ENCODE measurements at regions not wholly inside any gene's neighbourhood (a gene's known extent, or its start where the extent isn't known, plus 50 kb on each side); places are given as distances from the start of the nearest gene placed in this dataset.

DNA sequence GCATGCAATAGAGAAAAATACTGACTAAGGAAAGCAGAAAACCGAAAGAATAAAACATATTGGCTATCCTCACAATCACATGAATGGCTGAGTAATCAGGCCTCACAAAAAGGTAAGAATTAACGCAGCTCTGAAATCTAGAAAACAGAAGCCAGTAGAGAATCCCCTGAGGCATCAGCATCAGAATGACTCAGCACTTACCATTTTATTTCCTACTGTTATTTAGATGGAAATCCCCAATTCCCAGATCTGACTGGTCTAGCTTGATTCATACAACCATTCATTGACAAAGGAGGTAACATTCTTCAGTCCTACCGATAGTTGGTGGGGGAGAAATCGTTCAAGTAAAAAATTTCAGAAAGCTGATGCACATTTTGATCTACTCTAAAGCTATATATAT is 1408.4 kb upstream of the WWC1 start:
- no peak for TF ChIP-seq CTCF (IDR thresholded peaks at IDR 0.05)

DNA sequence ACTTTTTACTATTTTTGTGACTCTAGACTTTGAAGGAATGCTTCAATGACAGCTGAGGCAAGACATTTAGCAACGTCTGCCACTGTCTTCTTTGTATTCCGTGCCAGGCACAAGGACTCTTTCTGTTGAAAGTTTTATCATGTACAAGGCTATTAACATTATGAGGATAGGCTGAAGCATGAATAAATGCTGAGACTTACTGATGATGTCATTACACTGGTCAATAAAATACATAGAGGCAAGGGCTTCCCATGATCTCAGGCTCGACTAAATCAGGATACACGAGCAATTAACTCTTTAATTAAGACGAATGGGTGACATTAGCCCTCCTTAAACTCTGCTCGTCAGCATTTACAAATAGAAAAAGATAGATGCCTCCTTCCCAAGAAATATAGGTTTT is 1393.3 kb upstream of the WWC1 start:
- no peak for TF ChIP-seq CTCF (IDR thresholded peaks at IDR 0.05)

DNA sequence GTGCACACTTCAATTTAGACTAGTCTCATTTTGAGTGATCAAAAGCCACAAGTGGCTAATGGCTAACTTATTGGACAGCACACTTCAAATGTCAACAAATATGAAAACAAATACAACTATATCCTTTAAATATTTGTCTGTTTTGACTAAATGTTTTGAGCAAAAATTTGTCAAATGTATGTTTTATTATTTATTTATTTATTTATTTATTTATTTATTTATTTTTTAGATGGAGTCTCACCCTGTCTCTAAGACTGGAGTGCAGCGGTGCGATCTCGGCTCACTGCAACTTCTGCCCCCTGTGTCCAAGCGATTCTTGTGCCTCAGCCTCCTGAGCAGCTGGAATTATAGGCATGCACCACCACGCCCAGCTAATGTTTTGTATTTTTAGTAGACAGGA is 1392.1 kb upstream of the WWC1 start:
- no peak for TF ChIP-seq CTCF (IDR thresholded peaks at IDR 0.05)

GRCh38 chr5:166904571-166904970 is 1386.9 kb upstream of the WWC1 start:
- TF ChIP-seq CTCF (IDR thresholded peaks at IDR 0.05) = no peak

DNA sequence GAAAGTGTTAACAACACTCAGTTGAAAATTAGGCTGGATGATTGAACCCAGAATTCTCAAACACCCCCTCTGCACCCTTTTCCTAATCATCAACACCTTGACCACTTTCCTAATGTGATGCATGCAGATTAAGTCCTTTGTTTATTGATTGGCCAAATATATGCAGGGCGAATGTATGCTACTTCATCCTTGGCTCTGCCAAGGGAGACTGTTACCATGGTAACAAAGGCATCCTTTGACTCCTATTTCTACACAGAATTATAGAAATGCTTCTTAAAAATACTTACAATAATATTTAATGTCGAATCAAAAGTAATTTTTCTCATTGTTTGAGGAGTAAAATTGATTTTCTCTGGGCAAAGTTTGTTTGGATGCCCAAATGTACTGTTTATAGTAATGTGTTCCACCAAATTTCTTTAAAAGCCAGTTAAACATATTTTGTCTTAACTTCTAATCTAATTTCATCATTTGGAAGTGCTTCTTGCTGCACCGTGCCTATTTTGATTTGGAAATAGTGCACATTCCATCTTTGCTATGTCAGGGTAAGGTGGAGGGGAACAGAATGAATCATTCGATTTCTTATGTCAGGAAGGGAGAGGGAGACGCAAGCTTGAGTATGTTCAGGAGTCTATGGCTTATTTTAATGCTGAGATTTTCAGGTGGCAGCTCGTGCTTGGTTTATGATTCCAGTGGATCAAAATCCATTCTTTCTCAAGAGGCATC is 1384.3 kb upstream of the WWC1 start:
- TF ChIP-seq CTCF (IDR thresholded peaks at IDR 0.05) = no peak

GRCh38 chr5:166909040-166909439 is 1382.4 kb upstream of the WWC1 start:
- no peak for TF ChIP-seq CTCF (IDR thresholded peaks at IDR 0.05)

GRCh38 chr5:166909926-166910325 is 1381.5 kb upstream of the WWC1 start:
- TF ChIP-seq CTCF (IDR thresholded peaks at IDR 0.05) = no peak

DNA sequence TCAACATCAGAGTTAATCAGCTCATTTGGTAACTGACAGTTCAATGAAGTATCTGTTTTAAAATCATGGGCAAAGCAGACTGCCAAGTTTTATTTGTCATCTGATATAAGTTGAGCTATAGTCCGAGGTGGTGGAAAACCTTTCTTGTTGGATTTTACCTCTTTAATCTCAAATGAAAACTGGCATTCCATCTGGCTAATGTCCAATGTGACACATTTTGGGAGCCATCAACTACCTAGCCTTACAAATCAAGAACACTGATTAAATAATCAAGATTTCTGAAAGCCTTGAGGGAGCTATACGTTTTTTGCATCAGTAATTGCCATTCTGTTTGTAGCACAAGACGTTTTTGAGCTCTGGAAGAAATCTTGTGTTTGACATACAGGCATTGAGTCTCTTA is 1380.5 kb upstream of the WWC1 start:
- TF ChIP-seq CTCF (IDR thresholded peaks at IDR 0.05) = no peak

All from LNCAP (cell line).